ENCODE measurements at regions not wholly inside any gene's neighbourhood (a gene's known extent, or its start where the extent isn't known, plus 50 kb on each side); places are given as distances from the start of the nearest gene placed in this dataset.

DNA sequence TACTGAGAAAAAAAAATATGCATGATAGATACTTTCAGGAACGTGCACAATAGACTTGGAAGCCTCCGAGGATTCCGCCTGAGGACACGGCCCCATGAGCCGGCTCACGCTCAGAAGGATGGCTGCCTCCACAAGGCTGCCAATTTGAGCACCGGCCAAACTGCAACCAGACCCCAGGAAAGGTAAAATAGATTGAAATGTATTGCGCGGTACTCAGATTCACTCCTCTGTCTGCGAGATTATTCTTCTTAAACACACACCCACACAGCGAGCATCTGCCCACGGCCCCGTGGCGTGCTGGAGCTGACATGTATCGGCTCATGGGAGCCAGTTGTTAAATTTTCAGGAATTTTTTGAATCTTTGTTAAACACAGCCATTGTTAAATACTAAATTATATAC, 653.2 kb upstream of the MKI67 start:
- no peak for DNase-seq

GRCh38 chr10:128780156-128780761, 654.0 kb upstream of the MKI67 start:
- DNase-seq, result no peak

GRCh38 chr10:128781637-128782036, 655.4 kb upstream of the MKI67 start:
- no peak for DNase-seq

- no peak for DNase-seq
These were observed 658.2 kb upstream of the MKI67 start for GRCh38 chr10:128784444-128784843.

- no peak for DNase-seq
These were observed 666.4 kb upstream of the MKI67 start for GRCh38 chr10:128792426-128793140.

- no peak for DNase-seq
These were observed 667.8 kb upstream of the MKI67 start for GRCh38 chr10:128793726-128794655.

DNA sequence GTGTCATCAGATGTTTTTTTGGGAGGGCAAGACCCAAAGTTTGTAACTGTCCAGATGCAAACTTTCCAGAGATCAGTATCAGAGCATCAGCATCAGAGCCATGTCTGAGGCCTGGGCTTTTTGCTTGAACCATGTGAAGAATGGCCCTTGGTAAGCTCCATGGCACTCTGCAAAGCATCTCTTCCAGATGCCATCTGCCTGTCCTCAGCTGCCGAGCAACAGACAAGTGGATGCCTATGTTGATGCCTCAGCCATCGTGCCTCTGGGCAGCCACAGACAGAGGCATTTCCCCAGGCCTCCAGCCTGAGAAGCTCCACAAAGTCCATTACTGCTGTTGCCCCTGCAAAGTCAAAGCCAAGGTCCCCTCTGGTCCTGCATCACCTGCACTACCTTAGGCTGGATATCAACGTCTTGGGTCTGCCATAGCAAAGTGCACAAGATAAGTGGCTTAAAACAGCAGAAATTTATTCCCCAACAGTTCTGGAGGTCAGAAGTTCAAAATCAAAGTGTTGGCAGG, 670.2 kb upstream of the MKI67 start:
- DNase-seq, result no peak

DNA sequence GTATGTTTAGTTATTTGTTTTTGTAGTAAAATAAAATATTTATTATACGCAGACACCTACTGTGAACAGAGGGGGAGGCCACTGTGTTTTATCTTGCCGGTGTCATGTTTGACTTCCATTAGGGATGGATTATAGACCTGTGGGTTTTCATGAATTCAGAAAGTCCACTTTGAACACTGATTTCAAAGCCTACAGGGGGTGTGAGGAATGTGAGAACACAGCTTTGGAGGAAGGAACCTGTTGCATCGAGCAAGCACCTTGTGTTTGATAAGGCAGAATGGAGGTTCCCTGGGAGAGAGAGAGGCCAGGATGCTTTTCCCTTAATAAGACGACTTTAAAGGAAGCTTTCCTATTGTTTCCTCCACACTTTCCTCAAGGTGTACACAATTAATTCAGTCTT, 665.0 kb upstream of the MGMT start:
- DNase-seq, result no peak

GRCh38 chr10:128803790-128804189, 663.3 kb upstream of the MGMT start:
- no peak for DNase-seq

- DNase-seq, result no peak
These were observed 662.6 kb upstream of the MGMT start for GRCh38 chr10:128804411-128804810.

- no peak for DNase-seq
These were observed 658.1 kb upstream of the MGMT start for GRCh38 chr10:128808921-128809440.

DNA sequence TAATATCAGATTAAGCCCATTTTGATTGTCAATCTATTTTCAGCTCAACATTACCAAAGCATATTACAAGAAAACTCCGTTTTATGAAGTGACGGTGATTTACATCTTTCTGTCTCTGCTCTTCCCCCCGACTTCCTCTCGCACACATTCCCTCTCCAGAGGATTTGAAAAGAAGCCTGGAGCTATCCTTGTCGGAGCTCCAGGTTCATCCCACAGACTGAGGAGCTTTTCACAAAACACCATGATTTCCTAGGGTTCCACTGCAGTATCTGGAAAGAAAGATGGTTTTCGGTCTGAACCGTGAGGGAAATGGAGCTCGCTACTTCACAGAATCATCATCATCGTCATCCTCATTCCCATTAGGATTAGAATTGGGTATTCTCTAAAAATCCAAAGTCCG, 655.5 kb upstream of the MGMT start:
- no peak for DNase-seq

DNA sequence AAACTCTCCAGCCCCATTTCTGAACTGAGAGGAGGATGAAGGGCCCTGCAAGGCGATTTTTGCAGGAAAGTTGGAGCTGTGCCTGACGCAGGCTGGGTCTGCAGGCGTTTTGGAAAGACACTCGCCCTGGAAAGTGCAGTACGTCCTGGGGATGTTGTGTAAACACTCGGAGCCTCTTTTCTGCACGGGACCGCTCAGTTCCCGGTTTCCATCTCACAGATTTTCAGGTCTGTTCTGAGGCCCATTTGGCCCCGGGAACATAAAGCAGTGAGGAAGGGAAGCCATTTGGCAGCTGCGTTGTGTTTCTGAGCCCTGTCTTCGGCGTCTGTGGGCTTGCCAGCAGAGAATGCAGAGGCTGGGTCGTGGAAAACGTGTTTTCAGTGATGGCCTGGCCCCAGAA, 655.0 kb upstream of the MGMT start:
- no peak for DNase-seq

DNA sequence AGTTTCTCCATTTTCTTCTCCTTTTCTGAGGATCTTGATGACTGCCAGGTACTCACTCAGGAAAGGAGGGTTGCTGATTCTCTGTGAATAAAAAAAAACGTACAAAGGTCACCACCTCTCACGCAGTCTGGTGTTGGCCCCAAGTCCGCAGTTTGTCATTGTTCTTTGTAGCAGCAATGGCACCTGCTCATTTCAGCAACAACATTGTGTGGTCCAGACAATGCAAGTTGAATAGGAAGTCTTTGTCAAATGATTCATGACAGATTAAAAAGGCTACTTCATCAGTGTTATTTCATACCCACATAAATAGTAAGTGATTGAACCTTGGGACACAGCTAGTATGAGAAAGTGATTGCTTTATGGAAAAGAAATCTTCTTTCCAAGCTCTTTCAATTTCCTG, 653.5 kb upstream of the MGMT start:
- no peak for DNase-seq

GRCh38 chr10:128814024-128814423, 653.0 kb upstream of the MGMT start:
- DNase-seq, result no peak

DNA sequence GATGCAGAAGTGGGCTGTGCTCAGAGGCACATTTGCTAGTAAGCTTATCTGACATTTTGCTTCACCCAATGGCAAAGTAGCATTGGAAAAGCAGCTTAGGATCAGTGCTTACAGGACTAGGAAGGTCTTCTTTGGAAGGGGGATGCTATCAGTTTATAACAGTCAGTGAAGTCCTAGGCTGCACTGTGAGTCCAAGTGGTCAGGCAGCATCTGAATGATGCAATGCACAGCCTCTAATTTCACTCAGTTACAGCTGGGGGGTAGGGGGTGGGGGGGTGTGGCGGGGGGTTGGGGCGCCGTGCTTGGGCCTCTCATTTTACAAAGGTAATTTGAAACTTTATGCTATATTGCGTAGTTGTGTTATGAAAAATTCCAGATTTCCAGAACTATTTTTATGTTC, 652.3 kb upstream of the MGMT start:
- DNase-seq, result no peak

DNA sequence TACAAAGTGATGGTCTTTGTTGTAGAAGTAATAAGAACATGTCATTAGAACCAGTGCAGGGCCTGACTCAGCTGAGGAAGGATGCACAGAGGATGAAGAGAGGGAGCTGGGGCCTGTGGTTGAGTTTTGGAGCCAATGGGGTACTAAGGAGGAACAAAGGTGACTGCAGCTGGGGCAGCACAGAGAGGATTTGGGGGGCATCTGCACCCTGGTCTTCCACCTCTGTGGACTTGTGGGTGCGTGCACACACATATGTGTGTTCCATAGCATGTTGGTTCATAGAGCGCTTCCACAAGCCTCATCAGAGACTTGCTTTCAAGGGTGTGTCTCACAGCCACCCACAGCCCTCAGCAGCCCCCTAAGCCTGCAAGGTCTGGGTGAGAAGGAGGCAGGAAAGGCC, 650.3 kb upstream of the MGMT start:
- no peak for DNase-seq

GRCh38 chr10:128817636-128818035, 649.4 kb upstream of the MGMT start:
- no peak for DNase-seq

DNA sequence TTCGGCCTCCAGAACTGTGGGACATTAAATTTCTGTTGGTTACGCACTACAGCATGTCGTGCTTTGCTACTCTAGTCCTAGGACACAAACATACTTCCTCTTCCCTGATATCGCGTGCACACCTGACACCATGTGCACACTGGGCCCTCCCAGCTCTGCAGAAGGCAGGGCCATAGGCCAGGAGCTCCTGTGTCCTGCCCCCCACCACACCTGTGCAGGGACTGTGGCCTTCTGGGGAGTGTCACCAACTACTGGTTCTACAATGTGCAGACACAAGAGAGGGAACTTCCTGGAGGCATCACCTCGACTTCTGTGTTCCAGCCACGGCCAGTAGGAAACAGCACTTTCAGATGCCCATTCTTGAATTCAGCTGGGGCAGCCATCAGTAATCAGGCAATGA, 646.4 kb upstream of the MGMT start:
- no peak for DNase-seq

- no peak for DNase-seq
These were observed 643.8 kb upstream of the MGMT start for GRCh38 chr10:128823201-128823600.

DNA sequence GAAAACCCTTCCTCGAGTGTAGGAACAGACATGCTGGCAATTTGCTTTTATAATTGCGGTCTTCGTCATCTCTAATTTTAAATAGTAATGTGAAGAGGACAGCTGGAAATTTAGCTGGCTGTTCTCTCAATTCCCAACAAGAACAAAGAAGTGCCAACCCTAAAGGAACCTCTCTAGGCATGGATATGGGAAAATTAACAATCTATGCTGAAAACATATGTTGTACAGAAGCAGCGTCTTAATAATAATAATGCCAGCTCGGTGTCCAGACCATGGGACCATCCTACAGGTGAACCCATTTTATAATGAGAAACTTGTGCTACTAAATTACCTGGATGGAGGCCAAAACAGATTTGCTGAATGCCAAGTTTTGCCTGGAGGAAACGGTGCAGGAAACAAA, 641.4 kb upstream of the MGMT start:
- no peak for DNase-seq

- DNase-seq, result no peak
These were observed 633.4 kb upstream of the MGMT start for GRCh38 chr10:128833671-128834070.

GRCh38 chr10:128835361-128835760, 631.7 kb upstream of the MGMT start:
- no peak for DNase-seq
